Body of pancreas (tissue), 4 donors: ENCODE measurements at regions not wholly inside any gene's neighbourhood (a gene's known extent, or its start where the extent isn't known, plus 50 kb on each side); places are given as distances from the start of the nearest gene placed in this dataset.

Source experiments
- POLR2A ChIP-seq, 3 donors: fragments of 450-650 bp; IDR thresholded peaks; one replicate each; pipeline ENCODE4 v1.6.1; 2016; ENCODE audit warnings: antibody characterized with exemption in 3 of 3, mild to moderate bottlenecking in 2 of 3
- TF ChIP-seq, protein P1 (sequence below), 7 experiments: fragments of 450-650 bp in 4 of 7; fragments of 200-600 bp in 3 of 7; sonication (generic) in 3 of 7; IDR thresholded peaks; one replicate each; pipeline ENCODE4 v1.5.1; 2016 to 2019; ENCODE audit warnings: antibody characterized with exemption in 7 of 7

DNA sequence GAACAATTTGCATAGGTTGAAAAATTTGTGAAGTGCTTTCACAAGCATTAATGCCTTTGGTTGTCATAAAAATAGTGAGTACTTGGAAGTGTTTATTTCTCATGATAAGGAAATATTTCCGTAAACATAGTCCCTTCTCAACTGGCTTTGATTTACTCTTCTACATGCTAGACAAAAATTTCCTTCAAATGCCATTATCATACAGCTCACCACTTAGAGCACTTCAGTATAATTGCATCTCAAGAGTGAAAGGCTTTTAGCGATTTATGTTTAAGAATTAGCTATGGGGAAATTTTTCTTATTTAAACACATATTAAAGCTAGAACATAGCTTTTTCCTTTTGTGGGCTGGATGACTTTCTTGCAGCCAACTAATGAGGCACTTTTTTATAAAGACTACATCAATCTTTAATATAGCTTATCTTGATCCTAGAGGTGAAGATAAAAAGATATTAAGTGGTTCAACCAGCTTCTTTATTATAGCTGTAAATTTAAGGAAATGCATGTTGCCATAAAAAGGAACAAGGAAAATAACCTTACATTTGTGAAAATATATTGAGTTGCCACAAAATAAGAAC lies 656.8 kb downstream of the SLITRK6 start:
- TF ChIP-seq, protein P1, sequence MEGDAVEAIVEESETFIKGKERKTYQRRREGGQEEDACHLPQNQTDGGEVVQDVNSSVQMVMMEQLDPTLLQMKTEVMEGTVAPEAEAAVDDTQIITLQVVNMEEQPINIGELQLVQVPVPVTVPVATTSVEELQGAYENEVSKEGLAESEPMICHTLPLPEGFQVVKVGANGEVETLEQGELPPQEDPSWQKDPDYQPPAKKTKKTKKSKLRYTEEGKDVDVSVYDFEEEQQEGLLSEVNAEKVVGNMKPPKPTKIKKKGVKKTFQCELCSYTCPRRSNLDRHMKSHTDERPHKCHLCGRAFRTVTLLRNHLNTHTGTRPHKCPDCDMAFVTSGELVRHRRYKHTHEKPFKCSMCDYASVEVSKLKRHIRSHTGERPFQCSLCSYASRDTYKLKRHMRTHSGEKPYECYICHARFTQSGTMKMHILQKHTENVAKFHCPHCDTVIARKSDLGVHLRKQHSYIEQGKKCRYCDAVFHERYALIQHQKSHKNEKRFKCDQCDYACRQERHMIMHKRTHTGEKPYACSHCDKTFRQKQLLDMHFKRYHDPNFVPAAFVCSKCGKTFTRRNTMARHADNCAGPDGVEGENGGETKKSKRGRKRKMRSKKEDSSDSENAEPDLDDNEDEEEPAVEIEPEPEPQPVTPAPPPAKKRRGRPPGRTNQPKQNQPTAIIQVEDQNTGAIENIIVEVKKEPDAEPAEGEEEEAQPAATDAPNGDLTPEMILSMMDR (IDR thresholded peaks at IDR 0.05) = no peak
- TF ChIP-seq POLR2A (IDR thresholded peaks at IDR 0.05) = no peak
